ENCODE measurements at regions not wholly inside any gene's neighbourhood (a gene's known extent, or its start where the extent isn't known, plus 50 kb on each side); places are given as distances from the start of the nearest gene placed in this dataset.

DNA sequence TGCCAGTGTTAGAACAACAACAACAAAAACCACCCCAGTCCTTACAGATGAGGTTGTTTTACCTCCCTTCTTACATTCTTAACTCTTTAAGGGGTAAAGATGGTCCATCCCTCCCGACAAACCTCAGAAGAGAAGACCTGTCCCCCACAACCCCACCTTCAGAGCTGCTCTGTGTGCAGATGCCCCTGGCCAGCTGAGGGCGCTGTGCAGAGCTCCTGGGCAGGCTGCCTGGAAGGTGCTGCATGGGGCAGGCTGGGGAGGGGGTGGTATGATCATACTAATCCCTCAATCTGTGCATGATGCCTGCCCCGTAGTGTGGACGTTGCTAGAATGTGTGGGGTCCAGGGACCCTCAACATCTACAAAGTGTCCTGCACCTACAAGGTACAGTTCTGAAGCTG, 387.1 kb downstream of the INHBA start:
- TF ChIP-seq, protein P1, sequence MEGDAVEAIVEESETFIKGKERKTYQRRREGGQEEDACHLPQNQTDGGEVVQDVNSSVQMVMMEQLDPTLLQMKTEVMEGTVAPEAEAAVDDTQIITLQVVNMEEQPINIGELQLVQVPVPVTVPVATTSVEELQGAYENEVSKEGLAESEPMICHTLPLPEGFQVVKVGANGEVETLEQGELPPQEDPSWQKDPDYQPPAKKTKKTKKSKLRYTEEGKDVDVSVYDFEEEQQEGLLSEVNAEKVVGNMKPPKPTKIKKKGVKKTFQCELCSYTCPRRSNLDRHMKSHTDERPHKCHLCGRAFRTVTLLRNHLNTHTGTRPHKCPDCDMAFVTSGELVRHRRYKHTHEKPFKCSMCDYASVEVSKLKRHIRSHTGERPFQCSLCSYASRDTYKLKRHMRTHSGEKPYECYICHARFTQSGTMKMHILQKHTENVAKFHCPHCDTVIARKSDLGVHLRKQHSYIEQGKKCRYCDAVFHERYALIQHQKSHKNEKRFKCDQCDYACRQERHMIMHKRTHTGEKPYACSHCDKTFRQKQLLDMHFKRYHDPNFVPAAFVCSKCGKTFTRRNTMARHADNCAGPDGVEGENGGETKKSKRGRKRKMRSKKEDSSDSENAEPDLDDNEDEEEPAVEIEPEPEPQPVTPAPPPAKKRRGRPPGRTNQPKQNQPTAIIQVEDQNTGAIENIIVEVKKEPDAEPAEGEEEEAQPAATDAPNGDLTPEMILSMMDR (IDR thresholded peaks at IDR 0.05; ENCODE audit: poor library complexity, severe bottlenecking): no peak
- TF ChIP-seq MXI1 (conservative IDR thresholded peaks at IDR 0.05; ENCODE audit: poor library complexity, severe bottlenecking) (no peak), POLR2AphosphoS5 (IDR thresholded peaks at IDR 0.05) (no peak), EP300 (conservative IDR thresholded peaks at IDR 0.05; ENCODE audit: poor library complexity, severe bottlenecking) (no peak), RAD21 (conservative IDR thresholded peaks at IDR 0.05) (no peak), TAF1 (IDR thresholded peaks at IDR 0.05; ENCODE audit: low read depth) (no peak)
- TF ChIP-seq, protein P2, sequence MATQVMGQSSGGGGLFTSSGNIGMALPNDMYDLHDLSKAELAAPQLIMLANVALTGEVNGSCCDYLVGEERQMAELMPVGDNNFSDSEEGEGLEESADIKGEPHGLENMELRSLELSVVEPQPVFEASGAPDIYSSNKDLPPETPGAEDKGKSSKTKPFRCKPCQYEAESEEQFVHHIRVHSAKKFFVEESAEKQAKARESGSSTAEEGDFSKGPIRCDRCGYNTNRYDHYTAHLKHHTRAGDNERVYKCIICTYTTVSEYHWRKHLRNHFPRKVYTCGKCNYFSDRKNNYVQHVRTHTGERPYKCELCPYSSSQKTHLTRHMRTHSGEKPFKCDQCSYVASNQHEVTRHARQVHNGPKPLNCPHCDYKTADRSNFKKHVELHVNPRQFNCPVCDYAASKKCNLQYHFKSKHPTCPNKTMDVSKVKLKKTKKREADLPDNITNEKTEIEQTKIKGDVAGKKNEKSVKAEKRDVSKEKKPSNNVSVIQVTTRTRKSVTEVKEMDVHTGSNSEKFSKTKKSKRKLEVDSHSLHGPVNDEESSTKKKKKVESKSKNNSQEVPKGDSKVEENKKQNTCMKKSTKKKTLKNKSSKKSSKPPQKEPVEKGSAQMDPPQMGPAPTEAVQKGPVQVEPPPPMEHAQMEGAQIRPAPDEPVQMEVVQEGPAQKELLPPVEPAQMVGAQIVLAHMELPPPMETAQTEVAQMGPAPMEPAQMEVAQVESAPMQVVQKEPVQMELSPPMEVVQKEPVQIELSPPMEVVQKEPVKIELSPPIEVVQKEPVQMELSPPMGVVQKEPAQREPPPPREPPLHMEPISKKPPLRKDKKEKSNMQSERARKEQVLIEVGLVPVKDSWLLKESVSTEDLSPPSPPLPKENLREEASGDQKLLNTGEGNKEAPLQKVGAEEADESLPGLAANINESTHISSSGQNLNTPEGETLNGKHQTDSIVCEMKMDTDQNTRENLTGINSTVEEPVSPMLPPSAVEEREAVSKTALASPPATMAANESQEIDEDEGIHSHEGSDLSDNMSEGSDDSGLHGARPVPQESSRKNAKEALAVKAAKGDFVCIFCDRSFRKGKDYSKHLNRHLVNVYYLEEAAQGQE (IDR thresholded peaks at IDR 0.05; ENCODE audit: borderline replicate concordance): no peak

Measured in neural cell (in vitro differentiated cells).